Kidney (tissue), 13 donors: ENCODE measurements at regions not wholly inside any gene's neighbourhood (a gene's known extent, or its start where the extent isn't known, plus 50 kb on each side); places are given as distances from the start of the nearest gene placed in this dataset.

Experiments used
- DNase-seq, 5 donors: peaks; one replicate each; pipeline ENCODE4 v3.0.0-alpha.2; 2013 to 2020
- FAIRE-seq: peaks from 2 replicates; lab custom pipeline; 2012; peaks lifted over from hg19 to GRCh38; lab: Jason Lieb, UNC
- H3K27ac ChIP-seq, 2 donors: one replicate each; pipeline ENCODE4 v1.7.0; 2013; ENCODE audit warnings: low read depth in 2 of 2, low read length in 2 of 2, inconsistent platforms in 1 of 2
- H3K27me3 ChIP-seq: one replicate; pipeline ENCODE4 v1.7.1; 2013; ENCODE audit warnings: low read length, inconsistent platforms; ENCODE audit not compliant: control insufficient read depth, insufficient read depth
- H3K36me3 ChIP-seq, 3 donors: one replicate each; pipeline versions ENCODE4 v1.7.0 to v1.7.1; 2013; ENCODE audit warnings: low read length in 3 of 3, control low read depth in 1 of 3, inconsistent platforms in 1 of 3; ENCODE audit not compliant: insufficient read depth in 3 of 3, control insufficient read depth in 2 of 3
- H3K4me1 ChIP-seq, 3 donors: one replicate each; pipeline versions ENCODE4 v1.7.0 to v1.7.1; 2013; ENCODE audit warnings: low read length in 3 of 3, inconsistent platforms in 1 of 3, low read depth in 1 of 3; ENCODE audit not compliant: control insufficient read depth in 2 of 3, insufficient read depth in 2 of 3
- H3K4me3 ChIP-seq, 3 donors: one replicate each; pipeline versions ENCODE4 v1.7.0 to v1.8.1; 2013; ENCODE audit warnings: low read length in 3 of 3, control low read depth in 1 of 3, inconsistent platforms in 1 of 3
- H3K9ac ChIP-seq, 3 donors: one replicate each; pipeline versions ENCODE4 v1.7.0 to v1.7.1; 2013; ENCODE audit warnings: low read length in 3 of 3, control low read depth in 1 of 3, inconsistent platforms in 1 of 3
- H3K9me3 ChIP-seq, 3 donors: one replicate each; pipeline versions ENCODE4 v1.7.0 to v1.7.1; 2013; ENCODE audit warnings: low read length in 3 of 3, control low read depth in 1 of 3, inconsistent platforms in 1 of 3; ENCODE audit not compliant: control insufficient read depth in 2 of 3, insufficient read depth in 1 of 3
- CTCF ChIP-seq: IDR thresholded peaks from 3 replicates; pipeline ENCODE4 v1.5.1; 2012; ENCODE audit warnings: mild to moderate bottlenecking, moderate library complexity, borderline replicate concordance; ENCODE audit not compliant: insufficient read depth; ENCODE audit errors: extremely low read depth
- intact Hi-C: fragments of 100-400 bp; cut with DNase I; formaldehyde crosslinking; loops from one replicate; pipeline ENCODE4 v1.11.1; 2022
- donor health status: control.
- donor health status: control.
- donor health status: control.
- donor health status: control.
- donor health status: control.
- donor health status: DM: yes; HTN: yes; CAD: no.
- donor health status: Normal renal cell carcinoma (clear cell type).

DNA sequence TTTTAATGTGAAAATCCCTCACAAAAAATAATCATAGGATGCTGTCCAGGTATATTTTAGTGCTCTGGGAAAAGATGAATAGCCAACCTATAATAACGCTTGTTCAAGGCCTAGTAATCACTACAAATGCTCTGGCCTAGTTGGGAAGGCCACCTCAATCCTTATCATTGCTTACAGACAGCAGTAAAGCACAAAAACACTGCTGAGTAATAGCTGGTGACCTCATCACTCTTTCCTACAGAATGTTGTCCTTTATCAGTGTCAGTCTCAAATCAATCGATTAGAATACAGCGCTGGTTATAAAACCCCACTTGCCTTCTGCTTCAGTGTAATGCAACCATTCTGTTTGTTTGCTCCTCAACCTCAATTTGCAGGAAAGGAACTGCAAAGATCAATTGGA lies 72.6 kb upstream of the STEAP1 start:
- Histone ChIP-seq H3K27me3 (no peaks in the 10 kb centered on the region), H3K27ac (no peak overlapping the region), H3K9me3 (no peaks in the 10 kb centered on the region), H3K4me1 (no peaks in the 10 kb centered on the region), H3K9ac (no peak overlapping the region), H3K36me3 (no peaks in the 10 kb centered on the region), H3K4me3 (no peak overlapping the region)
- intact Hi-C loops: no loop called here
- TF ChIP-seq CTCF: no peak
- DNase-seq (no peak), FAIRE-seq (no peak)

DNA sequence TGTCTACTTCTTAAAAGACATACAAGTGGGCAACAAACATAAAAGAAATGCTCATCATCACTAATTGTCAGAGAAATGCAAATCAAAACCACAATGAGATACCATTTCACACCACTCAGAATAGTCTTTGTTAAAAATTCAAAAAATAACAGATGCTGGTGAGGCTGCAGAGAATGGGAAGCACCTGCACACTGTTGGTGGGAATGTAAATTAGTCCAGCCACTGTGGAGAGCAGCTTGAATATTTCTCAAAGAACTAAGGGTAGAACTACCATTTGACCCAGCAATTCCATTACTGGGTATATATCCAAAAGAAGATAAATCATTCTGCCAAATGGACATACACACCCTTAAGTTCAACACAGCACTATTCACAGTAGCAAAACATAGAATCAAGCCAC lies 61.8 kb upstream of the STEAP1 start:
- intact Hi-C loops: no loop called here
- no peaks in the 10 kb centered on the region for H3K9me3 ChIP-seq
- no peak overlapping the region for H3K4me3 ChIP-seq
- FAIRE-seq (no peak), DNase-seq (no peak)
- TF ChIP-seq CTCF: no peak
- no peaks in the 10 kb centered on the region for H3K4me1 ChIP-seq
- no peaks in the 10 kb centered on the region for H3K27me3 ChIP-seq
- no peaks in the 10 kb centered on the region for H3K36me3 ChIP-seq
- no peak overlapping the region for H3K9ac ChIP-seq
- no peak overlapping the region for H3K27ac ChIP-seq

GRCh38 chr7:90094030-90094429 lies 60.2 kb upstream of the STEAP1 start:
- Histone ChIP-seq H3K27ac (no peak overlapping the region), H3K4me3 (no peak overlapping the region), H3K27me3 (no peaks in the 10 kb centered on the region), H3K9me3 (no peaks in the 10 kb centered on the region), H3K36me3 (no peaks in the 10 kb centered on the region), H3K9ac (no peak overlapping the region), H3K4me1 (no peaks in the 10 kb centered on the region)
- no peak for DNase-seq
- no peak for FAIRE-seq
- intact Hi-C loops: no loop called here
- no peak for TF ChIP-seq CTCF
